ENCODE measurements at regions not wholly inside any gene's neighbourhood (a gene's known extent, or its start where the extent isn't known, plus 50 kb on each side); places are given as distances from the start of the nearest gene placed in this dataset.

GRCh38 chr11:95717314-95717713, 72.3 kb downstream of the FAM76B start:
- no peak for DNase-seq (ENCODE audit: low spot score)

- DNase-seq (ENCODE audit: low spot score), result no peak
Observed at GRCh38 chr11:95716266-95716665, 73.3 kb downstream of the FAM76B start.

- DNase-seq (ENCODE audit: low spot score), result no peak
Observed at GRCh38 chr11:95715777-95716241, 73.8 kb downstream of the FAM76B start.

DNA sequence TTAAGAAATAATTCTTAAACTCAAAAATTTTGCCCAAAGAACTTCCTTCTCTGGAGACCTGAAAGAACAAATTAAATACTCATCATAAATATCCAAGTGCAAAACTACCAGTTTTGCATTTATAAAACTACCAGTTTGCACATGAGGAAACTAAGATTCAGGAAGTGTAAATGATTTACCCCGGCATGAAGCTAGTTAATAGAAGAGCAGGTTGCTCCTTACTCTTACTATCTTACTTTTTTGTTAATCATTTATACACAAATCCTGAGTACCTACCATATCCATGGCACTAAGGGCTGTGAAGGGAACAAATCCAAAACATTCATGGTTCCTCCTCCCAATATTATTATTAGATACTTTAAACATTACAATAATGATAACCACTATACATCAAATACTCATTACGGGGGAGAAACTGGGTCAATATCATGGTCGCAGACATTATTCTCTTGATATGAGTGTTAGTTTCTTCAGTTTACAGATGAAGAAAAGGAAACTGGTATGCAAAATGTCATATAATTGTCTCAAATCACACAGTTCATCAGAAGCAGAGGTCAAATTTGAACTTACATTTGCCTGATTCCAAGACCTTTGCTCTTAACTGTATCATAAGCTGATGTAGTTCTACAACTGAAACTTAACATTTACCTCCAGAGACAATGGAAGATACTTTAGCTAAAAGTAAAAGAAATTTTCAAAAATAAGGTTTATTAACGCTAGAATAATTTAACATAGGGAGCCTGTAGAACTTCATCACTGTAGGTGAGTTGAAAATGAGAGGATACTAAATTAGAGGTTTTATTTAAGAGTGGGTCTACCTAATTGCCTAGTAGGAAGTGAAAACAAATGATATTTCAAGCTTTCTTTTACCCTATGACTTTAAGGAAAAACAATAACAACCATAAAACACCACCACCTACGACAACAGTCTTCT, 74.5 kb downstream of the FAM76B start:
- DNase-seq (ENCODE audit: low spot score), result no peak

- DNase-seq (ENCODE audit: low spot score), result no peak
Observed at GRCh38 chr11:95713428-95713827, 76.2 kb downstream of the FAM76B start.

GRCh38 chr11:95711945-95712221, 77.7 kb downstream of the FAM76B start:
- no peak for DNase-seq (ENCODE audit: low spot score)

DNA sequence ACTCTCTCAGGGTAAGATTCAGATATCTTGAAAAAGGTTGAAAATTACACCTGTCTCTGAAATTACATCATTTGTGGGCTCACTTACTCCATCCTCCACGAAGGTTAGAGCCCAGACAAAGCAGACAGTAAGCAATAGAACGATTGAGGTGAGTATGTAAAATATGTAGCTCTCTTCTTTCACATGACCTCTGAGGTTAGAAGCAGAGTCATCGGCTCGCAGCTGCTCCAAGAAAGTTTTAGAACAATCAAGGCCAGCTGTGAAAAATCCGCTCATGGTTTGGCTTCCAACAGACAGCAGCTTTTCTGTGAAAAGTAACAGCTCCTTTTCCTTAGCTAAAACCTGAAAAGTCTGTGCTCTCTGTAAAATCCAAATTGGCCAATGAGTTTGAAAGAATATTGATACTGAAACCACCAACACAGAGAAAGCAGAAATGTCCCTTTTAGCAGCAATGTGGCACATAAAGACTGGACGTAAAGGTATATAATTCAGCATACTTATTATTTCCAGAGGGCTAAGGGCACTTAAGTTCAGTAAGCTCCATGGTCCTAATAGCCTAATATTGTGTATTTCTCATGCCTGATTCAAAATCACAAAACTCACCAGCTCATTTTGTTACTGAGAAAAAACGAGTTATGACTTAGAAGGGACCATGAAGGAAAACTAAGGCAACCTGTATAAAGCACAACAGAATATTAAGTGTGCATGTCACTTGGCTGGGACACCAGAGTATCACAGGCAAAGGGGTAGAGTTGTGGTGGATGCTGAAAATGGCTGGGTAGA, 78.2 kb downstream of the FAM76B start:
- DNase-seq (ENCODE audit: low spot score), result no peak

- no peak for DNase-seq (ENCODE audit: low spot score)
Observed at GRCh38 chr11:95708681-95709080, 80.9 kb downstream of the FAM76B start.

GRCh38 chr11:95706974-95707387, 82.6 kb downstream of the FAM76B start:
- DNase-seq (ENCODE audit: low spot score), result no peak

- DNase-seq (ENCODE audit: low spot score), result peak; percentile 87
Observed at GRCh38 chr11:95705485-95706124, 84.0 kb downstream of the FAM76B start.

GRCh38 chr11:95704865-95705264, 84.7 kb downstream of the FAM76B start:
- no peak for DNase-seq (ENCODE audit: low spot score)

- no peak for DNase-seq (ENCODE audit: low spot score)
Observed at GRCh38 chr11:95703049-95703448, 86.5 kb downstream of the FAM76B start.

DNA sequence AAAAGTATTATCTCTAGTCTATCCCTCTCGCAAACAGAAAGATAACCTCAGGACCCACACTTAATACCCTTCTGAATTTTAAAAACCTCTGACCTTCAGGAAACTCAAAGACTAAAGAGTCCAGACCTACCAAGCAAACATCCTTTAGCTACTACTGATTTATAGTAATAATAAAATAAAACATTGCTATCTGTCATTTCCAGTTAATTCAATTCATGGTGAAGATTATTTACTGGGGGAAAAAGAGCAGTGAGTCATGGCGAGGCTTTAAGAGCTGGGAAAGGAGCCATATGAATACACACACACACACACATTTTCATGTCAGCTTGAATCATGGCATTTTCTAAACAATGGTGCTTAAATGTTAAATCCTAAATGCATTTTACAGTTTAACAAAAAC, 87.1 kb downstream of the FAM76B start:
- DNase-seq (ENCODE audit: low spot score), result no peak

DNA sequence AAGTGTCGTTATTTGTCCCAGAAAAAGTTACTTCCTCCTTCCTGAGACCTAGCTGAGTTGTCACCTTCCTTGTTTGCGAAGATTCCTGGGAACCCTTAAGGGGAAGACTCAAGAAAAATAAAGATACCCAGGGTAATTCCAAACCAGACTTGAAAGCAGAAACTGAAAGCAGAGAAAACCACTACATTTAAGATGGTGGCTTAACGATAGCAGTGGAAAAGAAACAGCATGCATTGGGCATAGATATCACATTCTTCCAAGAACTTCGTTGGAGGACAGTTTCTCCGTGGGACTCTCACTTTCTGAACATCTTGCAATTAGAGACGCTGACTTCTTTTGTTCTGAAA, 89.1 kb downstream of the FAM76B start:
- DNase-seq (ENCODE audit: low spot score), result no peak

GRCh38 chr11:95699631-95700470, 89.7 kb downstream of the FAM76B start:
- DNase-seq (ENCODE audit: low spot score), result no peak

DNA sequence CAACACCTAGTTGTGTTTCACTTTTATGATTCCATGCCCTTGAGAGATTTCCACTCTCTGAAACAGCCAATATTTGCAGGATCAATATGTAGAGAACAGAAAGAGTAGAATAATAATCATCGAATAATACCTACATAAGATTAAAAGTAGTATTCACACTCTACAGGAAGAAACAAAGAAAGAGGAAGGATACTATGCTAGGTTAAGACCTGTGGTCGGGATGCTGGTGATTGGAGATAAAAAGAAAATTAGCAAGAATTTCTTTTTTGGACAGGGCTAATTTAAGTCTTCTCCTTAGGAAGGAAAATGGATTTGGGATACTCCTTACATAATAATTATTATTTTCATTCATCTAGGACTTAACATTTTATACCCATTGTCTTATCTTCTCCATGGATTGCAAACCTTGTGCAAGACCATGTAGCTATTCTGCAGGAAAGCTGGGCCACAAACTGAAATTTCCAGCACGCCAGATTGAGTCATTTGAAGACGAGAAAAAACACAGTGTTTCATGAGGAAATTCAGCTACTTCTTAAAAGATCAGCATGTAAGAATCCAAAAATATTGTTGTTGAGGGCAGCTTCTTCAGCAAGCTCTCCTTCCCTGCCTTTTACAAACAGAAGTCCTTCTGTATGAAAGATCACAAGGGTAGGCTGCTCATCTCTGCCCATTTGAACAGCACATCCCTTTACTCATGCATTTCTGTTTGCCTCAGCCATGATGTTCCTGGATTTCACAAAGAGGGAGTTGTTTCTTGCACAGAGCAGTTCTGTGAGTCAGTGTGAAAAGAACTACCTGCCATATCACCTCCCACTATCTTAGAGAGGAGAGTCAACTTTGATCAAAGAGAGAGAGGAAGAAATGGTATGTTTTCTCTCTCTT, 90.7 kb downstream of the FAM76B start:
- no peak for DNase-seq (ENCODE audit: low spot score)

DNA sequence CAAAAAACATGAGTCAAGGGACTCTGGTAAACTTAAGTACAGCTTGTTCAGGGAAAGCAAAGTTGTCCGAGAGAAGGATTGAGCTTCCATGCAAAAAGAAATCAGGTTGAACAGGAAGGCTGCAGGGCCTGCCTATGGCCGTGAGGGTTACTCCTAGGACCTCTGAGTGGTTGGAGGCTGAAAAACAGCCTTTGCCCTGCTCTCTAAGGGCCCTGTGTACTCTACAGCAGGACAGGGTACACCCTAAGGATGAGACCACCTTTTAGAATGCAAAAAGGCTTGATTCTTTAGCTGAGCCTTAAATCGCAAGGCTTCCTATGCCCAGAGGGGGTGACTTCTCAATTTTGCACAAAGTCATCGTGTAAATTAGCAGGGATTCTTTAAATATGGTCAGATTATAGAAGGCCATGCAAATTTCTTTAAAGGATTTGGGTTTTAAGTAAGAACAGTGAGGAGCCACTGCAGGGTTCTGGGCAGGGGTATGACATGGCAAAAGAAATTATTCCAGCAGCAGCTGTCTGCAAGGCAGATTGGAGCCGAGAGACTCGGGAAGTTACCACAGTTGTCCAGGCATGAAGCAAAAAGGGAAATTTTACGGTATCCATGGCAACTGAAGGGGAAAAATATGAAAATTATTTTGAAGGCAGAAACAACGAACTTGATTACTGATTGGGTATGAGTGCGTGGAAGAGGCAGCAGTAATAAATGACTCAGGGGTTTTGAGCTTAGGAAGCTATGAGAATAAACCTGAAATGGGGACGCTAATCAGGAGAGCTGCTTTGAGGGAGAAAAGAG, 91.8 kb downstream of the FAM76B start:
- no peak for DNase-seq (ENCODE audit: low spot score)

GRCh38 chr11:95695181-95695580, 94.4 kb downstream of the FAM76B start:
- DNase-seq (ENCODE audit: low spot score), result no peak

GRCh38 chr11:95693298-95693697, 96.3 kb downstream of the FAM76B start:
- DNase-seq (ENCODE audit: low spot score), result no peak

Data from left forelimb (tissue), 1 donor.